NCI-H128 (cell line): ENCODE measurements at regions not wholly inside any gene's neighbourhood (a gene's known extent, or its start where the extent isn't known, plus 50 kb on each side); places are given as distances from the start of the nearest gene placed in this dataset.
"Not testable (repeated sequence)": the region's sequence is repeated elsewhere in the genome, so short reads cannot be mapped to it uniquely, and the experiment has no call there.

Experiments
- DNase-seq: peaks from one replicate; lab custom pipeline; 2025; ENCODE audit not compliant: unreplicated experiment; lab: John Stamatoyannopoulos, UW

DNA sequence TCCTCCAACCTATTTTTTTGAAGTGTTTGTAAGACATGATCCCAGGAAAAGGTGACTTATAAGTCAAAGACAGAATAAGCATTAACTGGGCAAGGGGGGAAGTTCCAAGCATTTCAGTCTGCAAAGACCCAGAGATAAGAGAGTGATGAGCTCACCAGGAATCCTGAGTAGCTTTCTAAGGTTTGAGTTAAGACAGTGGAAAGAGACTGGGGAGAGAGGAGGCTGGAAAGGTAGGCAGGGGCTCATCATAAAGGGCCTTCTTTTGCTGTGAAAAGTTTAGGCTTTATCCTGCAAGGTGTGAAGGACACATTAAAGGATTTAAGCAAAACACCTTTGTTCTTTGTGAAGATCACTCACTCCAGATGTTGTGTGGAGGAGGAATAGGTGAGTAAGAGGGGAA is 438.8 kb downstream of the CHL1 start:
- DNase-seq: no peak

DNA sequence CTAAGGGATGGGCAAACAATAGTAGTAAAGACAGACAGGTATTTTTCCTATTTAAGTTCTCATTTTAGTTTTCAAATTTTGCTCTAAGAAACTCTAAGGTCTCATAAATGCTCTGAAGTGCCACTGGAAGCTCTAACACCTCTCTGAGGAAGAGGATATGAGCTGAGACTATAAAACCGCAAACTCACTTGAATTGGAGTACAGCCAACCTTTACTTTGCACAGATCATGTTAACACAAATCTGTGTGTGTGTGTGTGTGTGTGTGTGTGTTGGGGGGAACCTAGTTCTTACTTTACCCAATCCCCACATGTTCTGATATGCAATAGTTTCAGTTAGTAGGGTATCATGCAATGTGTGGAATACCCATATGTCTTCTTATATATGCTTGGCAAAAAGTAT is 446.8 kb downstream of the CHL1 start:
- DNase-seq: no peak

DNA sequence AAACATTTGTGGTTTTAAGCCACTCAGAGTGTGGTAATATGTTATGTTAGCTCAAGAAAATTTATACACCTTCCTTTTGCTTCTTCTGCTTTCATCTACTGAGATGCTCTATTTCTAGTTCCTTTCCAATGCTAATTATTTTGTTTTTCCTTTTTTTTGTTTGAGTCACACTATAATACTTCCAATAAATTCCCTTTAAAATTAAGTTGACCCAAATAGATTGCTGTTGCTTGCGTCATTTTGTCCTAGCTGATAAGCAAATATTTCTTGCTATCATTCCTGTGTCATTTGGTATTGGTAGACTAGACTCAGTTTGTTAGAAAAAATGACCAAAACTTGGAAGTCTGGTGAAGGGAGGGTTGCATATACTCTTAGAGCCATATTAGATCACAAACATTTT is 437.0 kb upstream of the CNTN6 start:
- DNase-seq: no peak

GRCh38 chr3:661356-661755 is 431.5 kb upstream of the CNTN6 start:
- no peak for DNase-seq

- no peak for DNase-seq
Observed at GRCh38 chr3:674116-674515, 418.7 kb upstream of the CNTN6 start.

DNA sequence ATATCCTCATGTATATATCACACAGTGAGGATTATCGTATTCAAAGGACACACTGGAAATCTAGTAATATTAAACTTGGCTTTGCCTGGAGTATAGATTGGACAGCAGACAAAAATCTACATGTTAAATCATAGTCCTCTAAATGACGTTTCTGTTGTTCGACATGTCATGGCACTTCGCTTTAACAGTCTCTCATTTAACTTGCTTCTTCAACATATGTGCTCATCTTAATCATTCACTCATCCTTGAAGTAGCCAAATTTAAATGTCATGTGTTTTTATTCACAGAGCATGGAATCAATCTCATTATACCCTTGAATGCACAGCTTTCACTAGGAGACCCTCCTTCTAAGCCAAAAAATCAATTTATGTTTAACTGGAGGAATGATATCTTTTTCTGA is 417.0 kb upstream of the CNTN6 start:
- no peak for DNase-seq

DNA sequence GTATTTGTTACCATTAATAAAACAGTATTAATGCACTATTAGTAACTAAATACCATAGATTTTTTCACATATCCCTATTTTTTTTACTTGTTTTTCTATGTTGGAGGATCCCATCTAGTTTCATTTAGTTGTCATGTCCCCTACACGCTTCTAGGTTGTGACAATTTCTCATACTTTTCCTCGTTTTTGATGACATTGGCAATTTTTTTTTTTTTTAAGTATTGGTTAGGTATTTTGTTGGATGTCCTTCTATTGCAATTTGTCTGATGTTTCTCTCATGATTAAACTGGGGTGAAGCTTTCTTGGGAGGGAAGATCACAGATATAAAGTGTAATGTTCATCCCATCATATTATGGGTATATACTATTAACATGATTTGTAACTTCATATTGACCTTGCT is 409.1 kb upstream of the CNTN6 start:
- DNase-seq: no peak

DNA sequence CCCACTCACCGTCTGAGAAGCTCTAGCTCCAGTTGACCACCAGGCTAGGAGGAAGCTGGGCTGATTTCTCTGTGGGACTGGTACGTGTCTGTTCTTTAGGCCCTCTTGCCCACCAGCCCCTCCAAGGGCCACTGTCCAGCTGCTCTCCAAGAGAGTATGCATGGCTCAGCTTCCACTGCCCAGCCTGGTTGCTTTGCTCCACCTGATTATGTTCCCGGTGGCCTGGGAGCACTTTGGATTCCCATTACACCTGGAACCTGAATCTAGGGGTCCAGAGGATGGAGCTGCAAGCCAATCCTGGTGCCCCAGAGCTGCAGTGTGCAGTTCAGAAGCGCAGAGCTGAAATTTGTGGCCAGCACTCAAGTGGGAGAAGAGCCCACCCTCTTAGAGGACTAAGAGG is 402.1 kb upstream of the CNTN6 start:
- no peak for DNase-seq

- no peak for DNase-seq
Observed at GRCh38 chr3:700514-700913, 392.3 kb upstream of the CNTN6 start.

DNA sequence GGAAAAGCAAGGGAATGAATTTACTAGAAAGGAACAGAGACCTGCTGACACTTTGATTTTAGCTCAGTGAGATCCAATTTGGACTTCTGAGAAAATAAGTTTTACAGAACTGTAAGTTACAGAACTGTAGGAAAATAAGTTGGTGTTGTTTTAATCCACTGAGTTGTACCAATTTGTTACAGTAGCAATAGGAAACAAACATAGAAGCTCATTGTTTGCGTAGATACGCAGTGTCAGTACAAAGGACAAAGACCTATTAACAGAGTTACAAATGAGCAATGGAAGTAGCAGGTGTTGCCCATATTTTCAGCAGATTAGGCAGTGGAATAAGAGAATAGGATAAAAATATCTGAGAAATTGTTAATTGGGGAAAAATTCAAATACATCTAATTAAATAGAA is 385.8 kb upstream of the CNTN6 start:
- no peak for DNase-seq

DNA sequence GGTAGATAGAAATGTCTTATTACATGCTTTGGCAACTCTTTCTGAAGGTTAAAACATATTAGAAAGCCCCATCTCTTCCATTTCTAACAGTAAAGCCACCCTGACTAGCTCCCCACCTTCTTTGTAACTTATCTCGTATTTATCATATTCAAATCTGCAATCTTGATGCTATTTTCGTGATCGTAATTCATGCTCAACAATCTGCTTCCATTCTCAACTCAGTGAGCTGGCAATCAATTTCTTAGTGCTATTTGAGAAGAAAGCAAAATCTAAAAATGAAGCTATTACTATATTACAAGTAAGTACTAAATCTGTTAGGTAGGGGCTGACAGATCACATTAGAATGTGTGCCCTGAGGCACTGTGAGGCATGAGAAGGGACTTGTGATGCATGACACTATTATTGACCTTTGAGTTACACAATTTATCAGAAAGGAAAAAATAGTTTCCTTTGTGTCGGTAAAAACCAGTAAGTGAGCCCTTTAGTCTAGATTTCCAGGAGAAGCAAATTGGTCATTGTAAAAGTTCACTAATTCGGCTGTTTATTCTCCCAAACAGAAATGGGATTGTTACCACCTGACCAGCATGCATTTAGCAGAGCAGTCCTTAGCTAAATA is 379.7 kb upstream of the CNTN6 start:
- no peak for DNase-seq

- no peak for DNase-seq
Observed at GRCh38 chr3:713947-714620, 378.7 kb upstream of the CNTN6 start.

DNA sequence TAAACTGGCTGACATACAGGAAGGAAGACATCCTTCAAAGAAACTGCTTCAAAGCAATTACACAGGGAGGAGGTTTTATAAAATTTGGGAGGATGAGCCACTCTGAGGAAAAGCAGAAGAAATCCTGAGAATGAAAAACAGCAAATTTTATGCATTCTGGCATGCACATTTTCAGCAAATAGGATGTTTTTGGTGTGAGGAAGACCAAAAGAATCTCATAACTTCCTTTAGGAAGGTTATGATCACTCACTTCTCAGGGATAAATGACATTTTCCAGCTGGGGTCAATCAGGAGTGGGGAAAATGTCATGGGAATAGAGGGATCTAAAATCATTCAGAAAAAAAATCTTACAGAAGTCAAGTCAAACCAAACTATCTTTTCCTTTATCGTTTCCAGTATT is 371.7 kb upstream of the CNTN6 start:
- DNase-seq: no peak

- no peak for DNase-seq
Observed at GRCh38 chr3:732326-732928, 360.4 kb upstream of the CNTN6 start.

DNA sequence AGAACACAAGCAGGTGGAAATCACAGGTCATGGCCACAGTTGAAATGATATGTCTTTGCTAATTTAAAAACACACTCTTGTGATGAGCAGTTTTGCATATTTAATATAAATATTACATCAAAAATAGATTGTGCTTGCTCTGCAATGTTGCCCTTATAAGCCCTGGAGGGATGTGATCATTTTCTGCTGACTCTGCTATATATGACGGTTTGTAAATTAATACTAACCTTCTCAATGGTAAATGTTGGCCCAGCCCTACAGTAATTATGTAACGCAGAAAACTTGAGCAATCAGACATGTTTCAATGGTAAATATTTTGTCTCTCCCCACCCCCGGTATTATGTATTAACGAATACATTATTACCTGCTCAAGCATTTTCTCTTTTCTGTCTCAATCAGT is 359.5 kb upstream of the CNTN6 start:
- no peak for DNase-seq

GRCh38 chr3:757711-758110 is 335.1 kb upstream of the CNTN6 start:
- no peak for DNase-seq

DNA sequence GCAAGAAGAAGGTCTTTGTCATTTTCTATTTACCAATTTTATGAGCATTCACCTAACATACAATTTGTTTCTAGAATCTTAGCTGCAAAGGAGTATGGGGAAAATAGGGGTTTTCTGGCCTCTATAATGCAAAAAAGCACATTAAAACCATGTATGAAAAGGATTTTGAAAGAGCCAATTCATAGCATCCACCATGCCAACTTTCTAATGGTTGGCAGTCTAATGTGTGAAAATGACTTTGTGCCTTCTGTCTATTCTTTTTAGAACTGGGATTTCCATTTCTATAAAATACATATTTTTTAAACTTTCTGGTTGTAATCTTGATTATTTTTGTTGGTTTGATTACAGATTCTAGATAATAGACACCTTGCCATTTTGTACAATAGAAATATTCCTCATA is 333.7 kb upstream of the CNTN6 start:
- no peak for DNase-seq

- DNase-seq: not testable (repeated sequence)
Observed at GRCh38 chr3:773433-773832, 319.4 kb upstream of the CNTN6 start.

DNA sequence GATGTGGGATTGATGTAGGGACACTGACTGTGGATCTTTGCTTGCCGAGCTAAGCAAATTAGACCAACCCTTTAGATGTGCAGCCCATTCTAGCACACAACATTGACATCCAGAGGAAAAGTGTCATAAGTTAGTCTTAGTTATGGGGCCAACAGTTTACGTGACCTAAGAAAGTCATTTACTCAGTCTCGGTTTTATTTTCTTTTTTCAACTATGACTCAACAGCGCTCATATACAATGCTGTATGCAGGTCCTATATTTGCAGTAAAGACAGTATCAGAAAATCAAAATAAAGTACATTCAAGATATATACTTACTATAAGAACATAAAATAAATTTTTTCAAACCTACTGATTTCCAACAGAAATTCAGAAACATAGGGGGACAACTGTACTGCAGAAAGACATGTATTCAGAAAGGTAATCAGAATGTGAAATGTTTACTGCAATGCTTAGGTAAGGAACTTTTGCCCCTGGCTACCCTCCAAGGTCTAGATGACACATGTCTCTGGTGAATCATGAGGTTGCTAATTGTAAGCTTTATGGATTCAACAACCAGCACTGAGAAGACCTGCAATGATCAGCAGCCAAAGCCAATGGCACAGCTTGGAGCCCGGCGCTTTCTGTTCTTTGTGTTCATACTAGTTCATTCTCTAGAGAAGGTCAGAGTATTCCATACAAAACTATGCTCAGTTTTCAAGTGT is 317.5 kb upstream of the CNTN6 start:
- no peak for DNase-seq

GRCh38 chr3:780505-780904 is 312.3 kb upstream of the CNTN6 start:
- no peak for DNase-seq

GRCh38 chr3:791442-791841 is 301.4 kb upstream of the CNTN6 start:
- no peak for DNase-seq

DNA sequence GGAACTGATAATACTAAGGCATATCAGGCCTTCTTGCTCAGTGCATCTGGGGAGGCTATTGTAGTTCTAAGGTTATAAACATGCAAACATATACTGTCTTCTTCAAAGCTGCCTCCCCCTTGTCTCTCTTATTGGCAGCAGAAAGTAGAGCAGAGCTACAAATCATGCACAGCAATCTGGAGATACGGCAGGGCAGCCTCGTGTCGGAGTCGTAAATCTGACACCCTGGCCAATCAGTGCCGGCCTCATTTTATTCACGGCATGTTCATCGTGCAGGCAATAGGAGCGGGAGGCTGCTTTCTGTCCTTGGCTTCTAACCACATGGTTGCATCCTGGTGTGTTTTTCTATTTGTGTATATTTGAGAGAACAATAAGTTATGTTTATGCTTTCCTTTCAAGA is 300.2 kb upstream of the CNTN6 start:
- no peak for DNase-seq
